NK-92 treated with Interleukin-12 subunit alpha and Interleukin-12 subunit beta, amount 100 ng/mL, for 24 hours (cell line): ENCODE measurements at regions not wholly inside any gene's neighbourhood (a gene's known extent, or its start where the extent isn't known, plus 50 kb on each side); places are given as distances from the start of the nearest gene placed in this dataset.
"Not testable (repeated sequence)": the region's sequence is repeated elsewhere in the genome, so short reads cannot be mapped to it uniquely, and the experiment has no call there.

ENCODE experiments used
- DNase-seq: peaks from one replicate; lab custom pipeline; 2025; lab: John Stamatoyannopoulos, UW

GRCh38 chrX:1903236-1903935 is 288.5 kb downstream of the ASMT start:
- no peak for DNase-seq

- DNase-seq, result no peak
These were observed 289.9 kb downstream of the ASMT start for GRCh38 chrX:1904663-1905218.

DNA sequence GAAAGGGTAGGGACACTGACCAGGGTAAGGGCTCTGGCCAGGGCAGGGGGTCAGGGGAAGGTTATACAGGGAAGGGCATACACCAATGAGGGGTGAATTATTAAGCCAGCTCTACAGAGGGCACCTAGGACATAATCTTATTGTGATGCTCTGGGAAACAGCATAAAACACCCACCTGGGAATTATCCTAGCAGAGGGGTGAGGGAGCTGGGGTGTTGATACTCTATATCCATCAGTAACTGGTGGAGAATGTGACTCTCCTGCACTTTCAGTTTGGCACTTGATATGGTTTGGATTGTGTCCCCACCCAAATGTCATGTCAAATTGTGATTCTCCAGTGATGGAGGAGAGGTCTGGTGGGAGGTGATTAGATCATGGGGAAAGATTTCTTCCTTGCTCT is 291.2 kb downstream of the ASMT start:
- no peak for DNase-seq

- DNase-seq, result not testable (repeated sequence)
These were observed 294.1 kb downstream of the ASMT start for GRCh38 chrX:1908996-1909395.

DNA sequence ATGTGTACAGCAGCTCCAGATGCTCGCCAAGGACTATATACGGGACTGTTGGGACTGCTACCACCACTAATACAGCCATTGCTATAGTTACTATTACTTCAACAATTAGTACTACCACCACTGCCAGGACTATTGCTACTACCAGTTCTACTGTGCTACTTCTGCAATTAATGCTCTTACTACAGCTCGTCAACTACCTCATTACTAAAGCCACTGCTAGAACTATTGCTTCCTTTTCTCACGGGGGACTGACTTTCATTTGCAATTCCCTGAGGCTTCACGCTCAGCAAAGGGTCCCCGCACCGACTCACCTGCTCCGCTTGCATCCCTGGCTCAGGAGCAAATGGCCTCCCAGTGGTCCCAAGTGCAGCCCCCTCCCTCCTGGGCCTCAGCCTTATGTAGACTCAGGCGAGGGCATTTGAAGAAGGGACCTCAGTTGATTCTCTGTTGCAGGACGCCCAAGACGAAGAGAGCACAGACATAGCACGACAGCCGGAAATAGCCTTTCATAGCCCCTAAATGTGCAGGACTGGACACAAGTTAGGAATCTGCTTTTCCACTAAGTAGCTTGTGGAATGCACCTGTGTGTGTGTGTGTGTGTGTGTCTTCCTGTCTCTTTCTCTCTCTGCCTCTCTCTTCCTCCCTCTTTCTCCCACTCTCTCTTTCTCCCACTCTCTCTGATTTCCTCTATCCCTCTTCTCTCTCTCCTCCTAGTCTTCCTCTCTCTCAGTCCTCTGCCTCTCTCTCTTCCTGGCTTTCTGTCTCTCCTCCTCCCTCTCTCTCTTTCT is 294.8 kb downstream of the ASMT start:
- DNase-seq, result no peak

- no peak for DNase-seq
These were observed 295.3 kb downstream of the ASMT start for GRCh38 chrX:1910207-1910470.

GRCh38 chrX:1911401-1912128 is 296.7 kb downstream of the ASMT start:
- DNase-seq, result no peak

- DNase-seq, result no peak
These were observed 297.3 kb downstream of the ASMT start for GRCh38 chrX:1912193-1912592.

GRCh38 chrX:1914606-1915365 is 299.9 kb downstream of the ASMT start:
- no peak for DNase-seq

DNA sequence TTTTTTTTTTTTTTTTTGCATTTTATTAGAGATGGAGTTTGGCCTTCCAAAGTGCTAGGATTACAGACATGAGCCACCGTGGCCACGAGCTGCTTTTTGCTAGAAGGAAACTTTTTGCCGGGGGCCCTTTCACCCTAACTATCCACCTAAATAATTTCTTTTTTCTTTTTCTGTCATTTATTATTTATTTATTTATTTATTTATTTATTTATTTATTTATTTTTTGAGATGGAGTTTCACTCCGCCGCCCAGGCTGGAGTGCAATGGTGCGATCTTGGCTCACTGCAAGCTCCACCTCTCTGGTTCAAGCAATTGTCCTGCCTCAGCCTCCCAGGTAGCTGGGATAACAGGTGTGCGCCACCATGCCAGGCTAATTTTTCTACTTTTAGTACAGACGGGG is 303.9 kb downstream of the ASMT start:
- DNase-seq, result no peak

DNA sequence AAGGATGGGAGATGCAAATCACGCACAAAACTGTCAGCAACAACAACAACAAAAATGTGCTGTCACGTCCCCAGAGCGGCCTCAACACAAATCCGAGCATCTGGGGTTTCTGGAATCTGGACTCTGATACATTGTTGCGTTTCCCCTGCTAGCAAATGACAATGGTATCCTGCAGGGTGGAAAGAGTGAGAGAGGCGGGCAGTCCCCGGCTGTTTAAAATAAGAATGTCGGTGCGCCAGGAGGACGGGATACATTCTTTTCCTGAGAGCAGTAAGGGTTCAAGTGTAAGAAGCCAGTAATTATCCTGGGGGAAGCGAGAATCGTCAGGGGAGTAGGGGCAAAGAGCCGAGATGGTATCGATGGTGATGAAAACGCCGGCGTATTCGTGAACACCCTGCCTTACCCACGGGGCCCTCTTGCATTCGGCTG is 310.2 kb downstream of the ASMT start:
- DNase-seq, result no peak

GRCh38 chrX:1928805-1929204 is 313.9 kb downstream of the ASMT start:
- no peak for DNase-seq

GRCh38 chrX:1932231-1932630 is 317.4 kb downstream of the ASMT start:
- no peak for DNase-seq

DNA sequence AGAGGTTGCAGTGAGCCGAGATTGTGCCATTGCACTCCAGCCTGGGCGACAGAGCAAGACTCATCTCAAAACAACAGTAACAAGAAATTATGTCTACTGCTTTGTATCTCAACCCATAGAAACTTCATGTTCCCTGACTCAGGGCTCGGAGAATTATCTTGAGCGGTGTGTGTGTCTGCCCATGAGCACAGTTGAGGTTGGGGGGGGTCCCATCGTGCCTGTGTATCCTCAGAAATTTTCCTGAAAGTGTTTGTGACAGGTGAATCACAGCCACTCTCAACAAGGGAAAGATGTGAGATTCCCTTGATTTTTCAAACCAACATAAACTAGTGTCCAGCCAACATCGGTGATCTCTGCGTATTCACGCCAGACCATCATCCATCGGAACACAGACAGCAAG is 319.1 kb downstream of the ASMT start:
- no peak for DNase-seq

DNA sequence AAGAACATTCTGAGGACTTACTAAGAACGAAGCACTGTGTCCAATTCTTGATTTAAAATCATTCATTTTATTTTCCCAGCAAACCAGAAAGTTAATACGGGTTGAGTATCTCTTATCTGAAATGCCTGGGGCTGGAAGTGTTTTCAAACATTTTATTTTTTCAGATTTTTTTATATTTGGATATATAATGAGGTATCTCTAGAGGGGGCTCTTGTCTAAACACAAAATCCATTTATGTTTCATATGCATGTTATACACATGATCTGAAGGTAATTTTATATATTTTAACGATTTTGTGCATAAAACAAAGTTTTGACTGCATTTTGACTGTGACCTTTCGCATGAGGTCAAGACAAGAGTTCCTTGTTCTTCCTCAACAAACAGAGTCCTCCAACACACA is 320.9 kb downstream of the ASMT start:
- DNase-seq, result no peak

- no peak for DNase-seq
These were observed 323.3 kb downstream of the ASMT start for GRCh38 chrX:1938190-1938589.

DNA sequence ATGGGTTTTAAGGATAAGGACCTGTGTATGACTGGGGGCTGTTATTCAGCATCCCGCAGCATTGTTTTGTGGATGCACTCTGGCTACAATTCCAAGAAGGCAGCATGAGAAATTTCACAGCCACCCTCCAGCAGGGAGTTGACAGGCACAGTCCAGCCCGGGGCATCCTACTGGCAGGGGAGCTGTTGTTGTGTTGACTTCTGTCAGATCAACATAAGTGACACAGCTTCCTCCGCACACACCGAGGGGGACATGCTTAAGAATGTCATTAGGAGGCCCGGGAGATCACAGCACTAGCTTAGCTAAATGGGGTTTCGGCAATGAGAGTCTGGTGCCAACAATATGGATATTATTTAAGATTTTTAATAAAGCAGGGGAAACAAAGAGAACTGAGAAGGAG is 326.5 kb downstream of the ASMT start:
- DNase-seq, result no peak

GRCh38 chrX:1945879-1946278 is 331.0 kb downstream of the ASMT start:
- DNase-seq, result no peak

DNA sequence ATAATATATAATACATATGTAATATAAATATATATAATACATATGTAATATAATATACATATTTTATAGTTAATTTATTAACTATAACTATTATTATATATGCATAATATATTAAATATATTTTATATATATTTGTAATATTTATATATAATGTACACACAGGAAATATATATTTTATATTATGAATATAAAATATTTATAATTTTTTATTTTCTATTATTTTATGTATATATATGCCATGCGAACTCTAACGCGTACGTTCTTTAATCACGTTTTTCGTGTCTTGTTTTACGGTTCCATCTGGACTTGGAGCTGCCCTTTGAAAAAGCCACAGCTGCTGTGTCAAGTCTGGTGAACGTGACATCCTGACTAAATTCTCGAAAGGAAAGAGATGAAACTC is 332.1 kb downstream of the ASMT start:
- no peak for DNase-seq
